HepG2 (cell line): ENCODE measurements at regions not wholly inside any gene's neighbourhood (a gene's known extent, or its start where the extent isn't known, plus 50 kb on each side); places are given as distances from the start of the nearest gene placed in this dataset.

ENCODE experiments used
- RAD21 ChIP-seq: fragments of 450-650 bp; formaldehyde crosslinking; IDR thresholded peaks from 2 replicates; pipeline ENCODE4 v1.5.0; 2020; ENCODE audit warnings: mild to moderate bottlenecking
- TOE1 ChIP-seq: sonication (generic); formaldehyde crosslinking; IDR thresholded peaks from 2 replicates; pipeline ENCODE4 v1.4.0; 2020; ENCODE audit warnings: mild to moderate bottlenecking, missing genetic modification reagents
- ZFP36 ChIP-seq: fragments of 150-350 bp; IDR thresholded peaks from 2 replicates; pipeline ENCODE4 v1.6.1; 2018; ENCODE audit warnings: borderline replicate concordance, low read length, low read depth; ENCODE audit not compliant: partially characterized antibody
- ZNF589 ChIP-seq: sonication (generic); formaldehyde crosslinking; conservative IDR thresholded peaks from 2 replicates; pipeline ENCODE4 v1.8.0; 2022; ENCODE audit warnings: mild to moderate bottlenecking, moderate library complexity, missing genetic modification reagents

GRCh38 chr5:14998491-14998890 lies 126.9 kb upstream of the ANKH start:
- no peak for TF ChIP-seq RAD21 (CRISPR knock-in tag)
- TF ChIP-seq ZNF589 (CRISPR knock-in tag): no peak
- no peak for TF ChIP-seq ZFP36
- TF ChIP-seq TOE1: no peak
